ENCODE measurements at regions not wholly inside any gene's neighbourhood (a gene's known extent, or its start where the extent isn't known, plus 50 kb on each side); places are given as distances from the start of the nearest gene placed in this dataset.

DNA sequence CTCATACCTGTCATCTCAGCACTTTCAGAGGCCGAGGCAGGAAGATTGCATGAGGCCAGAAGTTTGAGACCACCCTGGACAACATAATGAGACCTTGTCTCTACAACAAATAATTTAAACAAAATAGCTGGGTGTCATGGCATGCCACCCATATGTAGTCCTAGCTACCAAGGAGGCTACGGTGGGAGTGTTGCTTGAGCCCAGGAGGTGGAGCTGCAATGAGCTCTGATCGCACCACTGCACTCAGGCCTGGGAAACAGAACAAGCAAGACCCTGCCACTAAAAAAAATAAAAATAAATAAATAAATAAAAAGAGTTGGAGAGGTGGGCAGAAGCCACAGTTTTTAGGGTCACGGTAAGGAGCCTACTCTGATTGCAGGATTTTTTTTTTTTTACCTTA, 136.0 kb downstream of the TANC2 start:
- DNase-seq (no peak), ATAC-seq (no peak)
- Histone ChIP-seq H3K36me3 (peaks cover 0 to 5% of the 10 kb centered on the region in 2 donors), H3K4me3 (no peak overlapping the region), H3K4me1 (no peaks in the 10 kb centered on the region), H3K27me3 (no peaks in the 10 kb centered on the region), H3K27ac (no peak overlapping the region), H3K9me3 (no peaks in the 10 kb centered on the region)
- TF ChIP-seq CTCF (IDR thresholded peaks at IDR 0.05) = no peak
- intact Hi-C loops (cut with DNase I) = no loop called here

- TF ChIP-seq CTCF (IDR thresholded peaks at IDR 0.05) = no peak
- intact Hi-C loops (cut with DNase I) = no loop called here
- H3K4me3 ChIP-seq = no peak overlapping the region
- no peak for ATAC-seq
- no peak overlapping the region for H3K27ac ChIP-seq
- no peaks in the 10 kb centered on the region for H3K4me1 ChIP-seq
- no peaks in the 10 kb centered on the region for H3K27me3 ChIP-seq
- no peak for DNase-seq
- H3K36me3 ChIP-seq = no peaks in the 10 kb centered on the region
- no peaks in the 10 kb centered on the region for H3K9me3 ChIP-seq
Observed at GRCh38 chr17:63106050-63106449, 140.0 kb downstream of the TANC2 start.

DNA sequence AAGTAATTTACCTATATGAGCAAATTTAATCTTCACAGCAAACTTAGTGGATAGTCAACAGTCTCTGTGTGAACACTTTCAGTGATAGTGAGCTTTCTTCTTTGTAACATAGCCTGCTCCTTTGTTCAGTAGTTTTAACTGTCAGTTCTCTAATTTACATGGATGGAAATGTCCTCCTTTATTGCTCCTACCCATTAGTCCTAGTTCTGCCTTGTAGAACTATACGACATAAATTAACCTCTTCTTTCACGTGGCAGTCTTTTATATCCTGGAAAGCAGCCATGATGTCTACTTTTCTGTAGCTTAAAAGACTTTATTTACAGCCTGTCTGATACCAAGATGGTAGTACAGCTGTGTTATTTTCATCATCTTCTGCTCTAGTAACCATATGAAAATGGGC, 143.6 kb downstream of the TANC2 start:
- H3K36me3 ChIP-seq = no peaks in the 10 kb centered on the region
- no peak for DNase-seq
- no peak overlapping the region for H3K4me3 ChIP-seq
- no peaks in the 10 kb centered on the region for H3K9me3 ChIP-seq
- intact Hi-C loops (cut with DNase I) = no loop called here
- no peaks in the 10 kb centered on the region for H3K4me1 ChIP-seq
- no peak for ATAC-seq
- no peak overlapping the region for H3K27ac ChIP-seq
- H3K27me3 ChIP-seq = no peaks in the 10 kb centered on the region
- TF ChIP-seq CTCF (IDR thresholded peaks at IDR 0.05) = no peak

DNA sequence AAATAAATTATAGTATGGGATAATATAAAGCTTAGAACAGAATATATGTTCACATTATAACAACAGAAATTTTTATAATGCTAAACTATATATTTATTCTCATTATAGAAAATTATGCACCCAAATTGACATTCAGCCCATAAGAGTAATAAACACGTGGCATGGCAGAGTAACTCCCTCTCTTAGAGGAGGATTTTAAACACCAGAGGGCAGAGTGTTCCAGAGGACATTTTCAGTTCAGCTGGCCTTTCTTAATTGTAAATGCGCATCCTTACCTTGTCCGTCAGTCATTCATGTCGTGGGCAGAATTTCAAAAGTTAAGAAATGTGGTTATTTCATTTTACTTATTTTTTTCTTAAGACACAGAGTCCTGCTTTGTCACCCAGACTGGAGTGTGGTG, 147.1 kb downstream of the TANC2 start:
- Histone ChIP-seq H3K4me1 (no peaks in the 10 kb centered on the region), H3K27me3 (no peaks in the 10 kb centered on the region), H3K36me3 (no peaks in the 10 kb centered on the region), H3K9me3 (no peaks in the 10 kb centered on the region), H3K4me3 (no peak overlapping the region), H3K27ac (no peak overlapping the region)
- no peak for ATAC-seq
- no peak for DNase-seq
- intact Hi-C loops (cut with DNase I) = no loop called here
- TF ChIP-seq CTCF (IDR thresholded peaks at IDR 0.05) = no peak

DNA sequence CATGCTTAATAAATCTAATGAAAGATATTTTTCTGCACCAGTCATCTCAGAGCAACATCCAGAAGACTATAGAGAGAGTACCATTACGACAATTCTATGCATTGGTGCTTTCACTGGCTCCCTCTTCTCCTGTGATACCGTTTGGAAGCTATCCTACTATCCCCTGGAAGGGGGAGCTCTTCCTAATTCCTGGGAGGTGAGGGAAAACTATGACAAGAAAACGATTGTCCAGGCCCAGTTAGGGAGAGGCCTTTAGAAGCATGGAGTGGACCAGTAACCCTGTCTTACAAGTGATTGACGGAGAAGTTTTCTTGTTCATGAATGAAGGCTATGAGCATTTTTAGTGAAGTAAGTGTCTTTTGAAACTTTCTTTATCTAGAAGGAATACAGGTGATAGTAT, 150.2 kb downstream of the TANC2 start:
- Histone ChIP-seq H3K9me3 (no peaks in the 10 kb centered on the region), H3K36me3 (no peaks in the 10 kb centered on the region), H3K27me3 (no peaks in the 10 kb centered on the region), H3K27ac (no peak overlapping the region), H3K4me3 (no peak overlapping the region), H3K4me1 (no peaks in the 10 kb centered on the region)
- intact Hi-C loops (cut with DNase I) = no loop called here
- ATAC-seq (no peak), DNase-seq (no peak)
- TF ChIP-seq CTCF (IDR thresholded peaks at IDR 0.05) = no peak

Data from left lung (tissue), 4 donors.